Kidney (tissue), 13 donors: ENCODE measurements at regions not wholly inside any gene's neighbourhood (a gene's known extent, or its start where the extent isn't known, plus 50 kb on each side); places are given as distances from the start of the nearest gene placed in this dataset.

Experiments
- DNase-seq, 5 donors: peaks; one replicate each; pipeline ENCODE4 v3.0.0-alpha.2; 2013 to 2020
- FAIRE-seq: peaks from 2 replicates; lab custom pipeline; 2012; peaks lifted over from hg19 to GRCh38; lab: Jason Lieb, UNC
- H3K27ac ChIP-seq, 2 donors: one replicate each; pipeline ENCODE4 v1.7.0; 2013; ENCODE audit warnings: low read depth in 2 of 2, low read length in 2 of 2, inconsistent platforms in 1 of 2
- H3K27me3 ChIP-seq: one replicate; pipeline ENCODE4 v1.7.1; 2013; ENCODE audit warnings: low read length, inconsistent platforms; ENCODE audit not compliant: control insufficient read depth, insufficient read depth
- H3K36me3 ChIP-seq, 3 donors: one replicate each; pipeline versions ENCODE4 v1.7.0 to v1.7.1; 2013; ENCODE audit warnings: low read length in 3 of 3, control low read depth in 1 of 3, inconsistent platforms in 1 of 3; ENCODE audit not compliant: insufficient read depth in 3 of 3, control insufficient read depth in 2 of 3
- H3K4me1 ChIP-seq, 3 donors: one replicate each; pipeline versions ENCODE4 v1.7.0 to v1.7.1; 2013; ENCODE audit warnings: low read length in 3 of 3, inconsistent platforms in 1 of 3, low read depth in 1 of 3; ENCODE audit not compliant: control insufficient read depth in 2 of 3, insufficient read depth in 2 of 3
- H3K4me3 ChIP-seq, 3 donors: one replicate each; pipeline versions ENCODE4 v1.7.0 to v1.8.1; 2013; ENCODE audit warnings: low read length in 3 of 3, control low read depth in 1 of 3, inconsistent platforms in 1 of 3
- H3K9ac ChIP-seq, 3 donors: one replicate each; pipeline versions ENCODE4 v1.7.0 to v1.7.1; 2013; ENCODE audit warnings: low read length in 3 of 3, control low read depth in 1 of 3, inconsistent platforms in 1 of 3
- H3K9me3 ChIP-seq, 3 donors: one replicate each; pipeline versions ENCODE4 v1.7.0 to v1.7.1; 2013; ENCODE audit warnings: low read length in 3 of 3, control low read depth in 1 of 3, inconsistent platforms in 1 of 3; ENCODE audit not compliant: control insufficient read depth in 2 of 3, insufficient read depth in 1 of 3
- intact Hi-C: fragments of 100-400 bp; cut with DNase I; formaldehyde crosslinking; loops from one replicate; pipeline ENCODE4 v1.11.1; 2022
- TF ChIP-seq, protein P1 (sequence below): IDR thresholded peaks from 3 replicates; pipeline ENCODE4 v1.5.1; 2012; ENCODE audit warnings: mild to moderate bottlenecking, moderate library complexity, borderline replicate concordance; ENCODE audit not compliant: insufficient read depth; ENCODE audit errors: extremely low read depth
- donor health status: control.
- donor health status: control.
- donor health status: control.
- donor health status: control.
- donor health status: control.
- donor health status: DM: yes; HTN: yes; CAD: no.
- donor health status: Normal renal cell carcinoma (clear cell type).

DNA sequence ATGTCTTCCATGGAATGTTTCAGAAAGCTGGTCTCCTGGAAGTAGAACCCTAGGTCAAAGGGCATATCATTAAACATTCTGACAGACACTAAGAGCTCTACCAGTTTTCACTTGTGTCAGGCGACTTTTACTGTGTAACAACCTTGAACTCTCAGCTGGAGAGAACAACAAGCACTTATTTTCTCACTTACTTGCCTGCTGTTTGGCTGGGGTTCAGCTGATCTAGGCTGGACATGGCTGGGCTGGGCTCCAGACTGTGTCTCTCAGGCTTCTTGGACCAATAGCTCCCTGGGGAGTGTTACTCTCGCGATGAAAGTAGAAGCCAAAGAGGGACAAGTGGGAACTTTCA is 527.3 kb downstream of the SHQ1 start:
- Histone ChIP-seq H3K4me1 (no peaks in the 10 kb centered on the region), H3K4me3 (no peak overlapping the region), H3K36me3 (no peaks in the 10 kb centered on the region), H3K9ac (no peak overlapping the region), H3K9me3 (no peaks in the 10 kb centered on the region), H3K27ac (no peak overlapping the region), H3K27me3 (no peaks in the 10 kb centered on the region)
- DNase-seq, result peak in 1 of 5 donors; percentile 78
- TF ChIP-seq, protein P1, sequence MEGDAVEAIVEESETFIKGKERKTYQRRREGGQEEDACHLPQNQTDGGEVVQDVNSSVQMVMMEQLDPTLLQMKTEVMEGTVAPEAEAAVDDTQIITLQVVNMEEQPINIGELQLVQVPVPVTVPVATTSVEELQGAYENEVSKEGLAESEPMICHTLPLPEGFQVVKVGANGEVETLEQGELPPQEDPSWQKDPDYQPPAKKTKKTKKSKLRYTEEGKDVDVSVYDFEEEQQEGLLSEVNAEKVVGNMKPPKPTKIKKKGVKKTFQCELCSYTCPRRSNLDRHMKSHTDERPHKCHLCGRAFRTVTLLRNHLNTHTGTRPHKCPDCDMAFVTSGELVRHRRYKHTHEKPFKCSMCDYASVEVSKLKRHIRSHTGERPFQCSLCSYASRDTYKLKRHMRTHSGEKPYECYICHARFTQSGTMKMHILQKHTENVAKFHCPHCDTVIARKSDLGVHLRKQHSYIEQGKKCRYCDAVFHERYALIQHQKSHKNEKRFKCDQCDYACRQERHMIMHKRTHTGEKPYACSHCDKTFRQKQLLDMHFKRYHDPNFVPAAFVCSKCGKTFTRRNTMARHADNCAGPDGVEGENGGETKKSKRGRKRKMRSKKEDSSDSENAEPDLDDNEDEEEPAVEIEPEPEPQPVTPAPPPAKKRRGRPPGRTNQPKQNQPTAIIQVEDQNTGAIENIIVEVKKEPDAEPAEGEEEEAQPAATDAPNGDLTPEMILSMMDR, result no peak
- intact Hi-C loops, result no loop called here
- no peak for FAIRE-seq

DNA sequence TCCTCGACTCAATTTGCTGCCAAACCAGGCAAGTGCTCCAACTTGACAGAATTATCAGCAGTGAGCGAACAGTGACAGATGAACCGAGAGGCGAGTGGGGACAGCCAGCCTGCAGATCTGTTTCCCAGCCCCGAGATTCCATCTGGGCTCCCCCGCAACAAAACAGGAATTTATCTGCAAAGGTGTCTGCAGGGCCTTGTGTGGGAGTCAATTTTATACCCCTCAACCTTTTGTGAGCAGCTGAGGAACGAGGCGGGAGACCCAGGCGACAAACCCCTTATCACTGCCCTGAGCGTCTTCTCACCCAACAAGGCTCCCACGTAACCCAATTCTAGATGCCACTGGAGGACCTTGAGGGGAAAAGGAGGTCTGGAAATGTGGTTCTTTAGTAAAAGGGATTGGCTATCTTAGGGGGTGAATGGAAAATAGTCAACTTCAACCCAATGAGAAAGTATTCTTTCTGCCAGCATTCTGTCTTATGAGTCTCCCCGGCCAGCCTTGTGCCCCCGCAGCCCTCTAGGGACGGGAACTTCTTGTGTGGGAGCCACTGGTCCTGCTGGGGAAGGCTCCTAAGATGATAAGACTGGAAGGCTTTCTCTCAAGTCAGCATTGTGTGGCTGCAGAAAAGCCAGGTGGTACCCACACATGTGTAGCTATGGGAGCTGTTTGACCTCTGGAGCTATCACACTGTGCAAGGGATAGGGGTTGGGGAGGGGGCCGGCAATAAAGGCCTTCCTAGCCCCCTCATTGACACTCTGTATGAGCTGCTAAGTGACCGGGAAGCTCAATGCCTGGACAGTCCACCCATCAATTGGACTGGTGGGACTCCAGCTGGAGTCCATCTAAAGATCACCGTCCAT is 527.9 kb downstream of the SHQ1 start:
- FAIRE-seq (no peak), DNase-seq (no peak)
- intact Hi-C loops, result no loop called here
- Histone ChIP-seq H3K27me3 (no peaks in the 10 kb centered on the region), H3K9ac (no peak overlapping the region), H3K27ac (no peak overlapping the region), H3K36me3 (no peaks in the 10 kb centered on the region), H3K4me1 (no peaks in the 10 kb centered on the region), H3K4me3 (no peak overlapping the region), H3K9me3 (no peaks in the 10 kb centered on the region)
- TF ChIP-seq, protein P1, result no peak

DNA sequence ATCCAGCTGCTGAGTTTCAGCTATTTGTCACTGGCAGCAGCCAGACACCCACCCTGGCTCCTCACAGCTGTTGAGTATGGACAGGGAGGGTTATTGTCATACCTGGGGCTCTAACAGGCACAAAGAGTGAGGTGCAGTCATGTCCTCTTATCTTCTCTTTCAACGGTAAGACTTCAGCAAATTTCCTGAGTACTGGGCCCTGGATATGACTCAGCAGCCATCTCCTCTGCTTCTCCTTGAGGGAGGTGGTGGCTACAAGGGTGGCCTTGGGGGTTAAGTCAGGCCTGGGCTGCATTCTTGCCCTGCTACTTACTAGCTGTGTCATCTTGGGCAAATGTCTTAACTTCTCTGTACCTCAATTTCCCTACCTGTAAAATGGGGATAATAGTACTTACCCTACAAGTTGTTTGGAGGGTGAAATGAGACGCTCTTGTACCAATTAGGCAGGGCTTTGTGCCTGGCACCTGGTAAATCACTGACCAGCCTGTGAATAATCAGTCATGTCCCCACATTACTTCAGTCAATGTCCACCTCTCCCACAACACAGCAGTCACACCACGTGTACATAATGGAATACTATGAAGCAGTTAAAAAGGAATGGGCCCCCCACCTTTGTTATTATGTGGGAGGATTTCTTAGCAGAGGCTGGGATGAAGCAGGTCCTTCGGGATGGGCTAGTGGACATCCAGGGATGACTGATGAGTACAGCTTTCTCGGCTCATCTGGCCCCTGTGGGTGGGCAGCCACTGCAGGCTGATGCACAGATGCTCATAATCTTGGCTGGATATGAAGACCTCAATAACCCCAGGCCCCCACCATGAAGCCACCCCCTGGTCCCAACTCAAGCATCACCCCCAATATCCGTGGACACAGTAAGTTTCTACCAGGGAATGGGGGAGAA is 528.8 kb downstream of the SHQ1 start:
- TF ChIP-seq, protein P1, result no peak
- H3K9me3 ChIP-seq, result no peaks in the 10 kb centered on the region
- H3K27me3 ChIP-seq, result no peaks in the 10 kb centered on the region
- H3K4me1 ChIP-seq, result no peaks in the 10 kb centered on the region
- H3K4me3 ChIP-seq, result no peak overlapping the region
- no peak for DNase-seq
- no peak overlapping the region for H3K9ac ChIP-seq
- intact Hi-C loops, result no loop called here
- no peak for FAIRE-seq
- H3K36me3 ChIP-seq, result no peaks in the 10 kb centered on the region
- no peak overlapping the region for H3K27ac ChIP-seq
